H1 (cell line): ENCODE measurements at regions not wholly inside any gene's neighbourhood (a gene's known extent, or its start where the extent isn't known, plus 50 kb on each side); places are given as distances from the start of the nearest gene placed in this dataset.
A peak's percentile ranks its signal among the peaks of the same experiment; 100 is the strongest.

Source experiments
- CTCF ChIA-PET: fragments of 300-600 bp; sonication (Branson Sonifier 250); formaldehyde crosslinking; loops from one replicate; lab custom pipeline; 2021; ENCODE audit not compliant: partially characterized antibody; lab: Charles Lee
- POLR2A ChIA-PET: fragments of 300-600 bp; sonication (Branson Sonifier 250); formaldehyde crosslinking; loops from one replicate; lab custom pipeline; 2021; ENCODE audit warnings: inconsistent platforms; ENCODE audit not compliant: partially characterized antibody; lab: Charles Lee
- DNase-seq, 2 experiments: peaks; one replicate each; pipeline versions ENCODE4 v3.0.0 to v3.0.0-alpha.2; 2010 to 2022; ENCODE audit warnings: low spot score in 2 of 2, low read depth in 1 of 2, mixed read lengths in 1 of 2
- FAIRE-seq: peaks from 2 replicates; lab custom pipeline; 2011; peaks lifted over from hg19 to GRCh38; lab: Jason Lieb, UNC
- H2AFZ ChIP-seq: 2 replicates; pipeline ENCODE4 v1.8.1; 2012; ENCODE audit warnings: low read length, inconsistent platforms
- H2AK5ac ChIP-seq: 2 replicates; pipeline ENCODE4 v1.6.1; 2013; ENCODE audit warnings: low read depth, low read length
- H2BK120ac ChIP-seq: replicated peaks from 2 replicates; pipeline ENCODE3; 2013; ENCODE audit warnings: low read depth, low read length, inconsistent platforms
- H2BK12ac ChIP-seq: 2 replicates; pipeline ENCODE4 v1.6.1; 2013; ENCODE audit warnings: low read depth, low read length
- H2BK15ac ChIP-seq: 2 replicates; pipeline ENCODE4 v1.6.1; 2013; ENCODE audit warnings: low read length
- H2BK20ac ChIP-seq: 2 replicates; pipeline ENCODE4 v1.6.1; 2013; ENCODE audit warnings: low read length
- H2BK5ac ChIP-seq: 2 replicates; pipeline ENCODE4 v1.6.1; 2013; ENCODE audit warnings: low read depth, low read length
- H3K14ac ChIP-seq: 2 replicates; pipeline ENCODE4 v1.6.1; 2013; ENCODE audit warnings: inconsistent platforms; ENCODE audit not compliant: insufficient read length
- H3K18ac ChIP-seq: 2 replicates; pipeline ENCODE4 v1.6.1; 2013; ENCODE audit warnings: low read length; ENCODE audit errors: extremely low read depth
- H3K23ac ChIP-seq: 2 replicates; pipeline ENCODE4 v1.6.1; 2013; ENCODE audit warnings: inconsistent platforms; ENCODE audit not compliant: insufficient read length
- H3K23me2 ChIP-seq: 2 replicates; pipeline ENCODE4 v1.6.1; 2013; ENCODE audit warnings: low read depth, low read length
- H3K27ac ChIP-seq: 2 replicates; pipeline ENCODE4 v1.6.1; 2011; ENCODE audit warnings: low read depth, low read length, inconsistent platforms
- H3K27me3 ChIP-seq, 4 experiments: replicated peaks in 1 of 4; 1 replicate in 1 of 4; 2 replicates in 3 of 4; pipeline versions ENCODE4 v1.6.1 to v1.8.1; 2011 to 2013; ENCODE audit warnings: low read length in 3 of 4, mild to moderate bottlenecking in 3 of 4, inconsistent platforms in 2 of 4, mixed read lengths in 2 of 4, moderate library complexity in 1 of 4; ENCODE audit not compliant: control insufficient read depth in 3 of 4, insufficient read depth in 3 of 4; ENCODE audit errors: extremely low read depth in 1 of 4
- H3K36me3 ChIP-seq, 4 experiments: 2 replicates each; pipeline versions ENCODE4 v1.6.1 to v1.8.1; 2011 to 2013; ENCODE audit warnings: mild to moderate bottlenecking in 4 of 4, low read length in 3 of 4, moderate library complexity in 2 of 4, control low read depth in 1 of 4, inconsistent platforms in 1 of 4; ENCODE audit not compliant: insufficient read depth in 4 of 4, control insufficient read depth in 2 of 4
- H3K4ac ChIP-seq: replicated peaks from 2 replicates; pipeline ENCODE3; 2013; ENCODE audit warnings: low read length, low read depth, mixed read lengths, inconsistent platforms; ENCODE audit not compliant: insufficient read length
- H3K4me1 ChIP-seq, 4 experiments: replicated peaks in 1 of 4; 1 replicate in 1 of 4; 2 replicates in 3 of 4; pipeline versions ENCODE4 v1.6.1 to v1.8.1; 2011 to 2013; ENCODE audit warnings: low read length in 3 of 4, inconsistent platforms in 2 of 4, mixed read lengths in 1 of 4; ENCODE audit not compliant: insufficient read depth in 4 of 4, control insufficient read depth in 3 of 4
- H3K4me2 ChIP-seq, 2 experiments: 2 replicates each; pipeline versions ENCODE4 v1.6.1 to v1.8.1; 2011 to 2013; ENCODE audit warnings: low read depth in 2 of 2, low read length in 2 of 2, control low read depth in 1 of 2, inconsistent platforms in 1 of 2, mild to moderate bottlenecking in 1 of 2; ENCODE audit not compliant: insufficient read depth in 1 of 2
- H3K4me3 ChIP-seq, 4 experiments: fragments of 200-600, 300-600 bp in 1 of 4; sonication (generic), shearing (Covaris generic), sonication (Bioruptor Twin) in 1 of 4; 2 replicates each; pipeline versions ENCODE4 v1.5.1 to v1.8.1; 2011 to 2016; ENCODE audit warnings: low read length in 4 of 4, low read depth in 3 of 4, control low read depth in 2 of 4, inconsistent platforms in 2 of 4, mild to moderate bottlenecking in 2 of 4, mixed read lengths in 1 of 4, moderate library complexity in 1 of 4; ENCODE audit not compliant: insufficient read depth in 2 of 4; ENCODE audit errors: extremely low read depth in 1 of 4
- H3K56ac ChIP-seq: replicated peaks from 2 replicates; pipeline ENCODE3; 2013; ENCODE audit warnings: low read depth, mild to moderate bottlenecking, mixed read lengths, low read length, inconsistent platforms; ENCODE audit not compliant: insufficient read length
- H3K79me1 ChIP-seq: 2 replicates; pipeline ENCODE4 v1.6.1; 2013; ENCODE audit warnings: low read depth, low read length, control low read depth
- H3K79me2 ChIP-seq, 2 experiments: 2 replicates each; pipeline versions ENCODE4 v1.6.1 to v1.8.1; 2012 to 2013; ENCODE audit warnings: low read length in 2 of 2, mild to moderate bottlenecking in 2 of 2, inconsistent platforms in 1 of 2; ENCODE audit not compliant: insufficient read depth in 2 of 2, control insufficient read depth in 1 of 2
- H3K9ac ChIP-seq, 4 experiments: replicated peaks in 1 of 4; 1 replicate in 1 of 4; 2 replicates in 3 of 4; pipeline versions ENCODE4 v1.6.1 to v1.8.1; 2011 to 2013; ENCODE audit warnings: low read depth in 3 of 4, low read length in 3 of 4, control low read depth in 2 of 4, mild to moderate bottlenecking in 2 of 4, moderate library complexity in 2 of 4, inconsistent platforms in 1 of 4; ENCODE audit errors: extremely low read depth in 1 of 4
- H3K9me3 ChIP-seq, 2 experiments: 2 replicates each; pipeline versions ENCODE4 v1.6.1 to v1.8.1; 2012 to 2013; ENCODE audit warnings: mild to moderate bottlenecking in 2 of 2, moderate library complexity in 2 of 2, control low read depth in 1 of 2, inconsistent platforms in 1 of 2, low read depth in 1 of 2, low read length in 1 of 2, mixed read lengths in 1 of 2; ENCODE audit not compliant: insufficient read depth in 2 of 2
- H4K20me1 ChIP-seq, 2 experiments: replicated peaks in 1 of 2; 2 replicates each; pipeline versions ENCODE3 to v1.8.1; 2011 to 2013; ENCODE audit warnings: inconsistent platforms in 2 of 2, low read length in 2 of 2, mild to moderate bottlenecking in 1 of 2; ENCODE audit not compliant: insufficient read depth in 2 of 2, control insufficient read depth in 1 of 2
- H4K5ac ChIP-seq: 2 replicates; pipeline ENCODE4 v1.6.1; 2013; ENCODE audit warnings: low read length, low read depth, mixed read lengths, inconsistent platforms; ENCODE audit not compliant: insufficient read length
- H4K8ac ChIP-seq: 2 replicates; pipeline ENCODE4 v1.8.0; 2013; ENCODE audit warnings: mild to moderate bottlenecking, moderate library complexity, low read length, inconsistent platforms; ENCODE audit not compliant: insufficient read depth; ENCODE audit errors: extremely low read depth
- H4K91ac ChIP-seq: replicated peaks from 2 replicates; pipeline ENCODE3; 2013; ENCODE audit warnings: low read length, mixed read lengths, inconsistent platforms; ENCODE audit not compliant: insufficient read length
- ASH2L ChIP-seq: fragments of 200-600, 300-600 bp; sonication (generic); IDR thresholded peaks from one replicate; pipeline ENCODE4 v1.7.1; 2017; ENCODE audit warnings: low read length
- BACH1 ChIP-seq: IDR thresholded peaks from 2 replicates; pipeline ENCODE4 v1.6.1; 2012; ENCODE audit warnings: low read length, improper control_type of control experiment
- BCL11A ChIP-seq, 2 experiments: IDR thresholded peaks; one replicate each; pipeline ENCODE4 v1.6.1; 2011; ENCODE audit warnings: low read depth in 2 of 2, low read length in 2 of 2, mild to moderate bottlenecking in 2 of 2
- CTCF ChIP-seq, 3 experiments: IDR thresholded peaks; 1 replicate in 2 of 3; 2 replicates in 1 of 3; pipeline versions ENCODE4 v1.5.1 to v1.6.1; 2011; ENCODE audit warnings: low read length in 3 of 3, mild to moderate bottlenecking in 3 of 3, inconsistent platforms in 2 of 3, low read depth in 1 of 3, moderate library complexity in 1 of 3; ENCODE audit not compliant: insufficient read depth in 1 of 3; ENCODE audit errors: control extremely low read depth in 1 of 3
- HDAC2 ChIP-seq, 2 experiments: fragments of 300-600 bp in 1 of 2; sonication (generic) in 1 of 2; IDR thresholded peaks; 2 replicates each; pipeline ENCODE4 v1.6.1; 2011 to 2012; ENCODE audit warnings: low read depth in 2 of 2, low read length in 2 of 2, mild to moderate bottlenecking in 2 of 2, moderate library complexity in 2 of 2, borderline replicate concordance in 1 of 2, inconsistent platforms in 1 of 2
- KDM4A ChIP-seq: IDR thresholded peaks from one replicate; pipeline ENCODE4 v1.7.1; 2012; ENCODE audit warnings: low read depth, mild to moderate bottlenecking, moderate library complexity, low read length, inconsistent platforms; ENCODE audit not compliant: severe bottlenecking
- RXRA ChIP-seq: IDR thresholded peaks from 2 replicates; pipeline ENCODE4 v1.6.1; 2011; ENCODE audit warnings: low read depth, mild to moderate bottlenecking, low read length, moderate library complexity; ENCODE audit not compliant: insufficient read depth
- SIN3A ChIP-seq, 2 experiments: IDR thresholded peaks in 1 of 2; conservative IDR thresholded peaks in 1 of 2; 2 replicates each; pipeline ENCODE4 v1.6.1; 2011 to 2012; ENCODE audit warnings: low read length in 2 of 2, improper control_type of control experiment in 1 of 2, low read depth in 1 of 2, mild to moderate bottlenecking in 1 of 2
- SIRT6 ChIP-seq: IDR thresholded peaks from one replicate; pipeline ENCODE4 v1.7.1; 2012; ENCODE audit warnings: low read length, inconsistent platforms
- SP4 ChIP-seq: IDR thresholded peaks from 2 replicates; pipeline ENCODE4 v1.6.1; 2012; ENCODE audit warnings: low read length, inconsistent platforms
- SRF ChIP-seq: IDR thresholded peaks from 2 replicates; pipeline ENCODE4 v1.6.1; 2011; ENCODE audit warnings: mild to moderate bottlenecking, low read depth, low read length, moderate library complexity
- TAF7 ChIP-seq: optimal IDR thresholded peaks from 2 replicates; pipeline ENCODE3; 2011; ENCODE audit warnings: low read depth, mild to moderate bottlenecking, inconsistent platforms, low read length, moderate library complexity, borderline replicate concordance
- WGBS, 2 experiments: shearing (Covaris generic) in 1 of 2; methylation state at CpG; one replicate each; pipeline versions ENCODE4 v1.1.6 to v1.1.7; 2013 to 2015; ENCODE audit warnings: low lambda C conversion rate in 2 of 2, mixed read lengths in 2 of 2, inconsistent platforms in 1 of 2, low coverage in 1 of 2, missing lambda C conversion rate in 1 of 2; ENCODE audit not compliant: insufficient replicate concordance in 2 of 2, insufficient coverage in 1 of 2, insufficient read length in 1 of 2; ENCODE audit errors: extremely low coverage in 1 of 2, missing lambda C conversion rate in 1 of 2; 5-methylcytosine and 5-hydroxymethylcytosine counted together

- Histone ChIP-seq H4K5ac (no peak overlapping the region), H3K9me3 (no peaks in the 10 kb centered on the region), H3K27ac (no peak overlapping the region), H3K79me1 (no peaks in the 10 kb centered on the region), H3K79me2 (no peaks in the 10 kb centered on the region), H3K18ac (no peak overlapping the region), H2BK20ac (no peak overlapping the region), H4K91ac (no peak overlapping the region), H3K4ac (no peak overlapping the region), H3K23ac (no peak overlapping the region), H3K56ac (no peak overlapping the region), H3K27me3 (no peaks in the 10 kb centered on the region), H3K4me3 (no peak overlapping the region), H3K4me2 (no peak overlapping the region), H2AFZ (peak overlapping the region; percentile 64; the same call in 1 of the 2 replicates), H2BK12ac (no peak overlapping the region), H3K23me2 (no peaks in the 10 kb centered on the region), H2AK5ac (no peak overlapping the region), H2BK15ac (no peak overlapping the region), H3K4me1 (no peaks in the 10 kb centered on the region), H2BK5ac (no peak overlapping the region), H3K14ac (no peak overlapping the region), H2BK120ac (no peak overlapping the region), H4K20me1 (no peaks in the 10 kb centered on the region), H3K9ac (no peak overlapping the region), H4K8ac (no peak overlapping the region), H3K36me3 (no peaks in the 10 kb centered on the region)
- 92% methylated on average over 1 of the region's 1 CpG; no CpG with 5 or more reads in 1 of the 2 experiments for WGBS, 2 experiments
- no peak for FAIRE-seq
- ChIA-PET CTCF (no interaction called here), POLR2A (no interaction called here)
- DNase-seq, result no peak
- no peak for TF ChIP-seq BCL11A (IDR thresholded peaks at IDR 0.05; ENCODE audit: low read depth in 2 of 2, low read length in 2 of 2)
- TF ChIP-seq SRF, result no peak
- no peak for TF ChIP-seq CTCF (IDR thresholded peaks at IDR 0.05; ENCODE audit: control extremely low read depth in 1 of 3, insufficient read depth in 1 of 3, low read depth in 1 of 3, low read length in 3 of 3)
- no peak for TF ChIP-seq ASH2L
- no peak for TF ChIP-seq RXRA
- no peak for TF ChIP-seq BACH1
- no peak for TF ChIP-seq SIN3A (conservative IDR thresholded peaks at IDR 0.05 in 1 of 2, IDR thresholded peaks at IDR 0.05 in 1 of 2; ENCODE audit: low read depth in 1 of 2, low read length in 2 of 2)
- no peak for TF ChIP-seq HDAC2 (IDR thresholded peaks at IDR 0.05; ENCODE audit: borderline replicate concordance in 1 of 2, low read depth in 2 of 2, low read length in 2 of 2)
- no peak for TF ChIP-seq SIRT6
- TF ChIP-seq KDM4A, result no peak
- no peak for TF ChIP-seq TAF7
- TF ChIP-seq SP4, result no peak
Observed at GRCh38 chr10:57696641-57697040, 571.1 kb downstream of the IPMK start.
